ENCODE measurements at regions not wholly inside any gene's neighbourhood (a gene's known extent, or its start where the extent isn't known, plus 50 kb on each side); places are given as distances from the start of the nearest gene placed in this dataset.

DNA sequence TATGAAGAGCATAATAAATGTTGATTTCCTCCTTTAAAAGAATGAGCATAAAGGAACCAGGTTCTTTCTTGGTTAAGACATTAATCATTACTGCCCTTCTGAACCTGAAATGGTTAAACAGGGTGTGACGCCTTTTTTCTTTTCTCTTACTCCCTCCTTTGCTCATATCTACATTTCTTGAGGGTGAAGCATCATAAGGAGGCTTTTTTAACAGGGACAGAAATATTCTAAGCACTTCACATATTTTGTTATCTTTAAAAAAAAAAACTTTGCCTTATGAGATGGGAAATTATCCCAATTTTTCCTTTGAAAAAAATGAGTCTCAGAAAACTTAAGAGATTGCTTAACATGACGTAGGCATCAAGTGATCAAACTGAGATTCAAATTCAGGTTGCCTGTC, 1036.3 kb upstream of the TENM4 start:
- TF ChIP-seq, protein P1, sequence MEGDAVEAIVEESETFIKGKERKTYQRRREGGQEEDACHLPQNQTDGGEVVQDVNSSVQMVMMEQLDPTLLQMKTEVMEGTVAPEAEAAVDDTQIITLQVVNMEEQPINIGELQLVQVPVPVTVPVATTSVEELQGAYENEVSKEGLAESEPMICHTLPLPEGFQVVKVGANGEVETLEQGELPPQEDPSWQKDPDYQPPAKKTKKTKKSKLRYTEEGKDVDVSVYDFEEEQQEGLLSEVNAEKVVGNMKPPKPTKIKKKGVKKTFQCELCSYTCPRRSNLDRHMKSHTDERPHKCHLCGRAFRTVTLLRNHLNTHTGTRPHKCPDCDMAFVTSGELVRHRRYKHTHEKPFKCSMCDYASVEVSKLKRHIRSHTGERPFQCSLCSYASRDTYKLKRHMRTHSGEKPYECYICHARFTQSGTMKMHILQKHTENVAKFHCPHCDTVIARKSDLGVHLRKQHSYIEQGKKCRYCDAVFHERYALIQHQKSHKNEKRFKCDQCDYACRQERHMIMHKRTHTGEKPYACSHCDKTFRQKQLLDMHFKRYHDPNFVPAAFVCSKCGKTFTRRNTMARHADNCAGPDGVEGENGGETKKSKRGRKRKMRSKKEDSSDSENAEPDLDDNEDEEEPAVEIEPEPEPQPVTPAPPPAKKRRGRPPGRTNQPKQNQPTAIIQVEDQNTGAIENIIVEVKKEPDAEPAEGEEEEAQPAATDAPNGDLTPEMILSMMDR (IDR thresholded peaks at IDR 0.05), result no peak
- TF ChIP-seq ZFX (IDR thresholded peaks at IDR 0.05; ENCODE audit: borderline replicate concordance), result no peak
